Glutamatergic neuron (in vitro differentiated cells): ENCODE measurements at regions not wholly inside any gene's neighbourhood (a gene's known extent, or its start where the extent isn't known, plus 50 kb on each side); places are given as distances from the start of the nearest gene placed in this dataset.

Source experiments
- DNase-seq: peaks from one replicate; pipeline ENCODE4 v3.0.0; 2022
- H3K27ac Mint-ChIP-seq: one replicate; pipeline ENCODE4 v1.8.0; 2020; ENCODE audit warnings: mild to moderate bottlenecking, mixed read lengths, inconsistent platforms; ENCODE audit not compliant: unreplicated experiment
- H3K27me3 Mint-ChIP-seq: one replicate; pipeline ENCODE4 v1.8.0; 2020; ENCODE audit warnings: mild to moderate bottlenecking, moderate library complexity, mixed read lengths, inconsistent platforms; ENCODE audit not compliant: unreplicated experiment
- H3K36me3 Mint-ChIP-seq: one replicate; pipeline ENCODE4 v1.8.0; 2020; ENCODE audit warnings: mild to moderate bottlenecking, mixed read lengths, inconsistent platforms; ENCODE audit not compliant: unreplicated experiment
- H3K4me1 Mint-ChIP-seq: one replicate; pipeline ENCODE4 v1.8.0; 2020; ENCODE audit warnings: mild to moderate bottlenecking, low read depth, mixed read lengths, inconsistent platforms; ENCODE audit not compliant: unreplicated experiment
- H3K4me3 Mint-ChIP-seq: one replicate; pipeline ENCODE4 v1.8.0; 2020; ENCODE audit warnings: mild to moderate bottlenecking, mixed read lengths, inconsistent platforms; ENCODE audit not compliant: unreplicated experiment
- H3K9me3 Mint-ChIP-seq: one replicate; pipeline ENCODE4 v1.8.0; 2020; ENCODE audit warnings: mild to moderate bottlenecking, moderate library complexity, mixed read lengths, inconsistent platforms; ENCODE audit not compliant: unreplicated experiment
- CTCF ChIP-seq: fragments of 200-600 bp; sonication (generic); IDR thresholded peaks from one replicate; pipeline ENCODE4 v1.5.0; 2021; ENCODE audit not compliant: partially characterized antibody, unreplicated experiment

GRCh38 chr13:74647211-74647610, 513.0 kb upstream of the KLF12 start:
- H3K9me3 Mint-ChIP-seq: no peaks in the 10 kb centered on the region
- H3K27me3 Mint-ChIP-seq: no peaks in the 10 kb centered on the region
- H3K36me3 Mint-ChIP-seq: peaks cover 5% of the 10 kb centered on the region
- TF ChIP-seq CTCF: no peak
- no peak for DNase-seq
- H3K4me1 Mint-ChIP-seq: peaks cover 1% of the 10 kb centered on the region
- no peak overlapping the region for H3K27ac Mint-ChIP-seq
- H3K4me3 Mint-ChIP-seq: no peak overlapping the region

GRCh38 chr13:74646091-74646490, 511.9 kb upstream of the KLF12 start:
- Mint-ChIP-seq H3K27me3 (no peaks in the 10 kb centered on the region), H3K27ac (no peak overlapping the region), H3K4me3 (no peak overlapping the region), H3K9me3 (no peaks in the 10 kb centered on the region), H3K36me3 (peaks cover 5% of the 10 kb centered on the region), H3K4me1 (peaks cover 1% of the 10 kb centered on the region)
- TF ChIP-seq CTCF: no peak
- no peak for DNase-seq

GRCh38 chr13:74645586-74645985, 511.4 kb upstream of the KLF12 start:
- H3K4me3 Mint-ChIP-seq: no peak overlapping the region
- H3K4me1 Mint-ChIP-seq: peaks cover 1% of the 10 kb centered on the region
- H3K27me3 Mint-ChIP-seq: no peaks in the 10 kb centered on the region
- peaks cover 5% of the 10 kb centered on the region for H3K36me3 Mint-ChIP-seq
- DNase-seq: no peak
- H3K27ac Mint-ChIP-seq: no peak overlapping the region
- no peaks in the 10 kb centered on the region for H3K9me3 Mint-ChIP-seq
- TF ChIP-seq CTCF: no peak

- no peaks in the 10 kb centered on the region for H3K9me3 Mint-ChIP-seq
- no peak for TF ChIP-seq CTCF
- no peak overlapping the region for H3K27ac Mint-ChIP-seq
Observed at GRCh38 chr13:74644229-74644628, 510.0 kb upstream of the KLF12 start.

GRCh38 chr13:74641586-74641985, 507.4 kb upstream of the KLF12 start:
- Mint-ChIP-seq H3K4me3 (no peak overlapping the region), H3K27me3 (no peaks in the 10 kb centered on the region), H3K36me3 (peaks cover 5% of the 10 kb centered on the region), H3K4me1 (peaks cover 1% of the 10 kb centered on the region), H3K27ac (no peak overlapping the region), H3K9me3 (no peaks in the 10 kb centered on the region)
- TF ChIP-seq CTCF: no peak
- no peak for DNase-seq

More at GRCh38 chr13:74644229-74644628, 510.0 kb upstream of the KLF12 start:
- Mint-ChIP-seq H3K4me3 (no peak overlapping the region), H3K4me1 (peaks cover 1% of the 10 kb centered on the region), H3K36me3 (peaks cover 5% of the 10 kb centered on the region), H3K27me3 (no peaks in the 10 kb centered on the region)
- DNase-seq: no peak
